ENCODE measurements at regions not wholly inside any gene's neighbourhood (a gene's known extent, or its start where the extent isn't known, plus 50 kb on each side); places are given as distances from the start of the nearest gene placed in this dataset.

DNA sequence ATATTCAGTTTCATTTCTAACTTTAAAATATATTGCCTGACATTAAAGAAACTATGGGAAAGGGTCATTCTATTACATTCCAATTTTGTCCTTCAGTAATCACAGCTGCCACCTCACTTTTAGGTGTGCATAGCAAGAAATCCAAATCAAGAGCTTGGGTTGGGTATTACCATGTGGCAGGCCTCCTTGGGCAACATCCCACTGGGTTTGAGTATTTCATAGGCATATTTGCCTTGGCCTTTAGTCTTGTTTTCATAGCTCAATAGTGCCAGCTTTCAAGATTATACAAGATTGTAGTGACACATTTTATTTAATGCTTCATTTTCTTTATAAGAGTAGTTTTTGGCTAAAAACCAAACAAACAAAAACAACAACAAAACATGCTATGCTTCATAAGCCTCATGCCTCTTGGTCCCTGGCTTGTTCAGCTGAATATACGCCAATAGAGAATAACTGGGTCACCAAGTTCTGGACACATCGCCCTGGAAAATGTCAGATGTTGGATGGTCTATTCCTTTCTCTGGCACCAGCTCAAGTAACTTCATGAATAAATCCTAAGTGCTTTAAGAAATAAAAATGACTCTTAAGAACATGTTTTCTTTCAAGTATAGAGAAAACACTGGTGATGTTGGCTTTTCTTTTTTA is 167.4 kb upstream of the STARD13 start:
- DNase-seq (ENCODE audit: extremely low read depth in 1 of 11, low read depth in 9 of 11, low spot score in 4 of 11), result peak in 4 of 11 donors; percentile 9 to 24 (median 12)

DNA sequence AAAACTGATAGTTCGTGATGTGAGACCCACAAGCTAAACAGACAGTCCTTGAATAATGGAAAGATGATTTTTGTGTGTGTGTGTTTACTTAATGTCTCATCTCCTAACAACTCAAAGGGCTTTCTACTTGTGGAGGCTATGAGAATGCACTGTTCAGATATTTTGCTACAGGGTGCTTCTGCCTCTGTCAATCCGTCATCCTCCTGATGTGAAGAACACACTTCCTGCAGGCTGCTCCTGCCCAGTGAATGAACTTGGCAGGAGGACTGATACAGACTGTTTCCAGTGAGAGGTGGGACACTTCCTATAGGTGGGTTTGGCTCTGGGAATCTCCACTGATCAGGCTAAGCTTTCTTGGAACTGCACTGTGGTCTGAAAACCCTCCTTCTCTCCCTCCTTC is 168.4 kb upstream of the STARD13 start:
- no peak for DNase-seq (ENCODE audit: extremely low read depth in 1 of 11, low read depth in 9 of 11, low spot score in 4 of 11)

DNA sequence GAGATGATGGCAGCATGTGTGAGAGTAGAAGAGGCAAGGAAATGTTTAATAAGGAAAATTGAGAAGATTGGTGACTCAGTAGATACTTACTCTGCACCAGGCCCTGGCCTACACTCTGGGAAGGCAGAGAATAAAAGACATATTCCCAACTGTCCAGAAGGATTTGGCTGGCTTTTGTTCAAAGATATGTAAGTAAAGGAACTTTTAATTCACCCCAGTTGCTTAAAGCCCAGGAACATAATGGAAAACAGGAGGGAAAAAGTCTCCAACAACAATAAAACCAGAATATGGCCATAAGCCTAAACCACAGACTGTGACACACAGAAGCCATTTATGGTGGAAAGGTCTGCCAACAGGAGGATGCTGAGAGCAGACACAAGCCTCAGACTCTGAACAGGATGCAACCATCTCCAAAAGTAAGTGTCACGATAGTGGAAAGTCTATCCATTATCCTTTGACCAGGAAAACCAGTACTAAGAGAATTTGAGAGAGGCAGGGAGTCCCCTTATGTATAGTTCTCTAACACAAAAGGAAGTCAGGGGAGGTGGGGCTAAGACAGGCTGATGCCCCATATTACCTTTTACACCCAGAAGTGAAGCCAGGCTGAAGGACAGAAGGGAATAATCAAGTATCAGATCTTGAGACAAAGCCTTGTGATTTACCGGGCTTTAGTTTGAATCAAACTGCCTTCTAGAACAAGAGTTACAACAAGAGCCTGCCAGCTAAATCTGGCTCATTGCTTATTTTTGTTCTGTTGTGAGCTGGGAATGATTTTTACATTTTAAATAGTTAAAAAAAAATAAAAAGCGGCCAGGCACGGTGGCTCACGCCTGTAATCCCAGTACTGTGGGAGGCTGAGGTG is 169.5 kb upstream of the STARD13 start:
- no peak for DNase-seq (ENCODE audit: extremely low read depth in 1 of 11, low read depth in 9 of 11, low spot score in 4 of 11)

DNA sequence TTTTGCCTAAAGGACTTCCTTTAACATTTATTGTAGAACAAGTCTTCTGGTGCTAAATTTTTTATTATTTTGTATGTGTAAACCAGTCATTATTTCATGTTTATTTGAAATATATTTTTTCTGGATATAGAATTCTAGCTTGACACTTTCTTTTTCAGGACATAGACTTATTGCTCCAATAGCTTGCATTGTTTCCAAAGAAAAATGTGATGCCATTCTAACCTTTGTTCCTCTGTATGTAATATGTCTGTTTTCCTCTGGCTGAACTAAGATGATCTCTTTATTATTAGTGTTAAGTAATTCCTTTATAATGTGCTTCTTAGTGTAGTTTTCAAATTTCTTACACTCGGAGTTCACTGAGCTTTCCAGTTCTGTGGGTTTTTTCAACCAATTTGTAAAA is 174.1 kb upstream of the STARD13 start:
- no peak for DNase-seq (ENCODE audit: extremely low read depth in 1 of 11, low read depth in 9 of 11, low spot score in 4 of 11)

DNA sequence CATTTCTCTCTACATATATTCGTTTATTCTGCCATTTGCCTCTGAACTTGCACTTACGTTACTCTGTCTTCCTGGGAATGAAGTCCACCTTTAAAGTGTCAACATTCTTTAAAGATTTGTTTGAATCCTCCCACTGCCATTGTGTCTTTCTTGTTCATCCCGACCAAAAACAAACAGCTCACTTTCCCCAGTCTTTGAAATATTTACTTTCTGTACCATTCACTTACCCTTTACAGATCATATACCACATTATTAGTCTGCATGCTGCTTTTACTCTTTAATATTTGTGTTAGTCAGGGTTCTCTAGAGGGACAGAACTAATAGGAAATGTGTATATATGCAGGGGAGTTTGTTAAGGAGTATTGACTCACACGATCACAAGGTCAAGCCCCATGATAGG is 176.6 kb upstream of the STARD13 start:
- no peak for DNase-seq (ENCODE audit: extremely low read depth in 1 of 11, low read depth in 9 of 11, low spot score in 4 of 11)

DNA sequence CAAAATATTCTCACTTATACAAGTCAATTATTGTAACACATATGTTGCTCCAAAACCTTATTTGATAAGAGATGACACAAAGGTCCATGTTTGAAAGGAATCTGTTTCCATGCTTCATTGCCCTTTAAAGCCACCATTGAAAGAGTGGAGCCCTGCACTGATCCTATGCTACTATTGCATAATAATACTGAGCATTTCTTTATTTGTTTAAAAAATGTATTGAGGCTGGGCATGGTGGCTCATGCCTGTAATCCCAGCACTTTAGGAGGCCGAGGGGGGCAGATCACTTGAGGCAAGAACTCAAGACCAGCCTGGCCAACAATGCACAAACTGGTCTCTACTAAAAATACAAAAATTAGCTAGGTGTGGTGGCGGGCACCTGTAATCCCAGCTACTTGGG is 178.8 kb upstream of the STARD13 start:
- no peak for DNase-seq (ENCODE audit: extremely low read depth in 1 of 11, low read depth in 9 of 11, low spot score in 4 of 11)

DNA sequence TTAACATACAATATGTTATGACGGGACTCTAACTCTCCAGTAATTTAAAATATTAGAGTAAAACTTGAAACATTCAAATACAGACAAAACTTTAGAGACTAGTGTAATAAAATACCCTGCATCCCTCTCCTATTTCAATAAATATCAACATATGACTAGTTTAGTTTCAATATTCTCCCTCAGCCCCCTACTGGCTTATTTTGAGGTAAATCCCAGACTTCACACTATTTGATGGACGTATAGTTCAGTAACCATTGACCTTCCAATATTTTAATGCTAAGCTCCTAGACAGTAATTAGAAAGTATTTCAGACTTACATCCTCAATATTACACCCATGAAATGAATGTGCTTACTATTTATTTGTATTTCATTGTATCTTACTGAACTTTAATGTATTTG is 180.7 kb upstream of the STARD13 start:
- DNase-seq (ENCODE audit: extremely low read depth in 1 of 11, low read depth in 9 of 11, low spot score in 4 of 11), result no peak

DNA sequence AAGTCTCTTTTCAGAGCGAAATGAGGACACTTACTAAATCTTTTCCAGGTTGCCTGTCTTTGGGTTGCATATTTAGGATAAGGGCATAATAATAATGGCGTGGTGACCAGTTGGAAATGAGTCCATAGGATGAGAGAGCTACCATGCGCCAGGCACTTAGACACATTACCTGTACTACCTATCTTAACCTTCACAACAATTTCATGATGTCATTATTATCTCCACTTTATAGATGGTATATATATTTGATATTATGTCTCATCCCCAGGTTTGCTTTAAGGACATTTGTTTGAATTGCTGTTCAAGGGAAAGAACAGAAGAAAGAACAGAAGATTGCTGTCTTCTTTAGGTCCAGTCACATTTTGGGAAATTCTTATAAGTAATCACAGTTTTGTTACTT is 182.0 kb upstream of the STARD13 start:
- no peak for DNase-seq (ENCODE audit: extremely low read depth in 1 of 11, low read depth in 9 of 11, low spot score in 4 of 11)

DNA sequence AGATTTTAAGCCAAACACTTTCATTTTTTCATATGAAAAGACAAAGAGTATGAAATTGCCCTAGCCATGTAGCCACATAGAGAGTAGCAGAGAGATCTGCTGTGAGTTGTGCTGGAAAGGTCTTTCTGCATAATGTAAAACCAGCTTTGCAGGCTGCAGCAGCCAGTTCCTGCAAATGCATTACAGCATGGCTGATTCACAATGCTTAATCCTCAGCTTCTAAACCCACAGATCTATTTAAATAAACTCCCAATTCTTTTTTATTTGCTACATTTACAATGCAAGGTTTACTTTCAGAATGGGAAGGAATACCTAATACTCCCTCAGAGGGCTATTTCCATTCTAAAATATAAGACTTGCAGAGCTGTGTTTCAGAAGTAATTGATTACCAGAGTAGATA is 185.6 kb upstream of the STARD13 start:
- no peak for DNase-seq (ENCODE audit: extremely low read depth in 1 of 11, low read depth in 9 of 11, low spot score in 4 of 11)

DNA sequence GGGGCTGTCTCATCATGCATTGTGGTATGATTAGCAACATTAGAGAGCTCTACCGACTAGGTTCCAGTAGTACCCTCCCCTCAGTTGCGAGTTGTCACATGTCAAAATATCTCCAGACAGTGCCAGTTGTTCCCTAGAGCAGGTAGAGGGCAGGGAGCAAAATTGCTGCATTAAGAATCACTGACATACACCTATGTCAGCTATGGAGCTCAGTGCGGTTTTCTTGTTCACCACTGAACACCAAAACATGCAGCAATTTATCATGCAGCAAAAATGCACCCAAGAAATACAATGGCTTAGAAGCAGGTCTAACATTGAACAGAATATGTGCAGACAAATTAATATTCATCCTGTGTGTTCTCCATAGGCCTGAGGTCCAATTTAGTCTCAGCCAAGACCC is 186.9 kb upstream of the STARD13 start:
- DNase-seq (ENCODE audit: extremely low read depth in 1 of 11, low read depth in 9 of 11, low spot score in 4 of 11), result no peak

DNA sequence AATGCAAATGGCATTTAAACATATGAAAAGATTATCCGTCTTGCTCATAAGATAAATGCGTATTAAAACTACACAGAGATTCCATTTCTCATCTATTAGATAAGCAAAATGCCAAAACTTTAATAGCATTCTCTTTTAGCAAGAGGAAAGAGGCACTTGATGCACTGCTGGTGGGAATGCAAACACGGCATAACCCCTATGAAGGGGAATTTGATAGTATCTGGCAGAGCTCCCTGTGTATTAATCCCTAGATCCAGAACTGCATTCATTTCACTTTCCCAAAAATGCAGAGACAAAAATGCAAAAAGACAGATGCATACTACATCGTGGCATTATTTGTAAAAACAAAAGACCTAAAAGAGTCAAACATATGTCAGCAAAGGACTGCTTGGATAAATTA is 193.6 kb upstream of the STARD13 start:
- no peak for DNase-seq (ENCODE audit: extremely low read depth in 1 of 11, low read depth in 9 of 11, low spot score in 4 of 11)

DNA sequence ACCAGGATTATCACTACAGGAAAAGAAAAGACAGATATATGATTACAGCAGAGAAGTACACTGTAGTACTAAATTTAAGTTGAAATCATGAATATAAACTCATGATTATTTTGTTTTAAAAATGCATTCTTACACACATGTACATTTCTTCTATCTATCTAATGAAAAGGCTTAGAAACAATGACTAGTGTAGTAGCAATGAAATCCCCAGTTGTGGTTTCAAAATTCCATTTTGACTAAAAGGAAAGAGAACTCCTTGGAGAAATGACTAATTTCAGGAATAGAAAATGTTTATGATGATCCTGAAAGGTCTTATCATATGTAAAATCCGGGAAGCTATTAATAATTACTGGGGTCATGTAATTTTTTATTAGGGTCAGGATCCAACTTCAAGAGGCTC is 195.0 kb upstream of the STARD13 start:
- DNase-seq (ENCODE audit: extremely low read depth in 1 of 11, low read depth in 9 of 11, low spot score in 4 of 11), result no peak

DNA sequence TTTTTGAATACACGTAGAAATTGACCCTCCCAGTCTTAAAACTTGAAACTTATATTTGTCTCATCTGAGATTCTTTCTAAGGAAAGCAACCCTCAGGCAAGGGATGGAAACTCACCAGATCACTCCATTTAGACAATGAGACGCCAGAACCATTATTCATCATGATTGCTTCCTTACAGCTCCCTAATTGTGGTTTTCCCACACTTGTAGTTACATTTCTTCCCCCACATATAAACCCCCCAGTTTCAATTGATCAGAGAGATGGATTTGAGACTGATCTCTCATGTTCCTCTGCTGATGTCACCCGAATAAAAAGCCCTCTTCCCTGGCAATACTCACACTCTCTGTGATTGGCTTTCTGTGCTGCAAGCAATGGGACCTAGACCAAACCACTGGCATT is 197.9 kb upstream of the STARD13 start:
- DNase-seq (ENCODE audit: extremely low read depth in 1 of 11, low read depth in 9 of 11, low spot score in 4 of 11), result no peak

DNA sequence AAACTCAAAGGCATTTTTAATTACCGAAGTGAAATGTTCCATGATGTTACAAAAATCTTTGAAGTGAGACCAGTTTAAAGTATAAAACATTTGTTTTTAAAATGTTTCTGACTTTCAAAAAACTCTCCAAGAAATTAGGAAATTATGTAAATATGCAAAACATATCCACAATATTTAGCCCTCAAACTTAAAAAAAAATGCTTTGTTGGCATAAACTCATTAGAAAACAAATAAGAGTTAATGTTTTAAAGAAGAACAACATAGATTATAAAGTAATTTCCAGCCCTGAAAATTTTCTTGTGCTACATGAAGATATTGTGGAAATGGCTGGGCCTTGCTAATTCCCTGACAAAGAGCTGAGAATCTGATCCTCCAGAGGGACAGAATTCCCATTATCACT is 199.7 kb upstream of the STARD13 start:
- DNase-seq (ENCODE audit: extremely low read depth in 1 of 11, low read depth in 9 of 11, low spot score in 4 of 11), result no peak

DNA sequence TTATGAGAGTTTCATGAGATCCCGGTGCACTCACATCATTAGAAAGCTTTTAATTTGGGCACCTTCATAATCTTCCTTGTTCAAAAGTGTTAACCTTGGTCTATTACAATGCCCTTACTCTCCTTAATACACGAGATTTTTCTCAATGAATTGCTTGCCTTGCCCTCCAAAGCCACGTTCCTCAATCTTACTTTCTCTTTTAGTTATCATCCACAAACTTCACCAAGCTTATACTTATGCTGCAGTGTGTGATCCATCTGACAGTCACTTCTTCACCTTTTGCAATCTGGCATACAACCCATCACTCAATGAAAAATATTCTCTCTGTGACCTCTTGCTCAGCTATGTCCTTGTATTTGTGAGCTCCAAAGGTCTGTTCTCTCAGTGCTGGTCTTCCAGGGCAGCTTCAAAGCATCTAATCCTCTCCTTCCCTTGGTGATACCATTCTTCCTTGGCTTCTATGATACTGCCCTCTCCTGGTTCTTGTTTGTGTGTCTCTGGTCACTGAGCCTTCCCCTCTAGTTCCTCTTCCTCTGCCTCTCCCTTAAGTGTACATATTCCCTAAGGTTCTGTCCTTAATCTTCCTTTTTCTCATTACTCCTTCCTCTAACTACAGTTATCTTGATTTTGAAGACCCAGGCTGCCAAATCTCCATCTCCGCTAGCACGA is 202.2 kb upstream of the STARD13 start:
- DNase-seq (ENCODE audit: extremely low read depth in 1 of 11, low read depth in 9 of 11, low spot score in 4 of 11), result no peak

DNA sequence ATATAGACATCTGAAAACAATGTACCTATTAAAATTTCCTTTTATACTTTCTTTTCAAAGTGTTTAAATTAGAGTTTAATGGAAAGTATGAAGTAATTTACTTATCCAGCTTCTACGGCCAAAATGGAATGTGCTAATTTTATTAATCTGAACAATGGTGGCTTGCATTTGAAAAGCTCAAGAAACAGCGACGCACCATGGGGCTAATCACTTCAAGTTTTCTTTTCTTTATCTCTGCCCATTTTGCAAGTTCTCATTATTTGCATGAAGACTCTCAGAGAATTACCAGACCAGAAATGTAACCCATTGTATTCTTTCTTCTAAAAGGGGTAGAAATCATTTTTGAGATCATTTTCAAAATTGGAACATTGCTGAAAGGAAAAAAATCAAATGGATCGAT is 204.0 kb upstream of the STARD13 start:
- DNase-seq (ENCODE audit: extremely low read depth in 1 of 11, low read depth in 9 of 11, low spot score in 4 of 11), result no peak

DNA sequence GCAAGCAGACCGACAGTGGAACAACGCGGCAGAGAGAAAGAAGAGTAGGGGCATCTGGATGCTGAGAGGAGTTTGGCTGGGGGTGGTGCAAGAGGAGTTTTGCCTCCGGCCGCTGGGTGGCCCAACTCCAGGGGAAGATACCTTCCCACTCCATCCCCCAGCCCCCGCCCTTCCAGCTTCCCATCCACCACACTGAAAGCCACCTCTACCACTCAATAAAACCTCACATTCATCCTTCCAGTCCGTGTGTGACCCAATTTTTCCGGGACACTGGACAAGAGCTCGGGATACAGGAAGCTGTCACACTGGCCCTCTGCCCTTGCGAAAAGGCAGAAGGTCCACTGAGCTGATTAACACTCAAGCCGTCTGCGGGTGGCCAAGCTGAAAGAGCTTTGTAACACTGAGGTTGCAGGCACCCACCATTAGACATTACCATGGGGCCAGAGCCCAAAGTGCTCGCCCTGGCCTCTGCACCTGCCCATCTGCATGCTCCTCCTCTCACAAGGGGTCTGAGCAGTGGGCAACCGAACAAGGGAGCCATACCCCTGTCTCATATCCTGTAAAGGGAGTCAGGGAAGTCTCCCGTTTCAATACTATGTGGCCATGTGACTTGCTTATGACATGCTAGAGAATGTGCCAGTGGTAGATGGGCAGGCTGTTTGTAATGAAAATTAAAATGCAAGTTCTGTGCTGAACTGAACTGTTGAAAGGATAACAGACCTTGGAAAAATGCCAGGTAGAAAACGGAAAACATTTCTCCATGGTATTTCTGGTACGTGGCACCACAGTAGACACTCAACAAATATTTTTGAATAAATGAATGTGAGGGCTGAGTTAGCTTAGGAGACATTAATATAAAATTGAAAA is 205.1 kb upstream of the STARD13 start:
- DNase-seq (ENCODE audit: extremely low read depth in 1 of 11, low read depth in 9 of 11, low spot score in 4 of 11), result no peak

DNA sequence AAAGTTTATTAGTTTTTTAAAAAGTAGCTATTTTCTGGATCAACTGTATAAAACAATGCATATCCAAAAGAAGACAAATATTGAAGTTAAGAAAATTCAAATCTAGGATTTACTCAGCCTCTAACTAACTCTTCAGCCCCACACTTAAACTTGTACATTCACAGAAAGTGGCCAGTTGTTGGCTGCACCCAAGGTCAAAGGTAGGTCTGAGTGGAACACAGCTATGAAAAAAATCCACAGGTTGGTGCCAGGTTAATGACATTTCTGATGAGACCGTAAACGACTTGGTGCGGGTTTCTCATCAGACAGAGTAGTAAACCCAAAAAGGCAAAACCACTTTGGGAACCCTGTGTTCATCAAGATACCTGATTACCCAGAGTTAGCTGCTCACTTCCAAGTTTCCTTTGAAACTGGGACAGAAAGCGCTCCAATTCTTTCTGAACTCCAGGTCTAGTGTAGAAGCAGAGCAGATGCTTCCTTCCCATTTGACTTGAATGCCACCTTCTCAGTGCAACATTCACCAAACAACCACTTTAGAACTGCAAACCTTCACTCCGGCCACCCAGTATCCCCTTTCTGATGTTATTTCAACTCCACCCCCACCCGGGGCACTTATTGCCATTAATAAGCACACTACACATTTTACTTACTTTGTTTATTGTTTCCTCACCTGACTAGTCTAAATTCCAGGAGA is 208.3 kb upstream of the STARD13 start:
- DNase-seq (ENCODE audit: extremely low read depth in 1 of 11, low read depth in 9 of 11, low spot score in 4 of 11), result no peak

All from renal cortex interstitium (tissue), 11 donors.